HEK293 (cell line): ENCODE measurements at regions not wholly inside any gene's neighbourhood (a gene's known extent, or its start where the extent isn't known, plus 50 kb on each side); places are given as distances from the start of the nearest gene placed in this dataset.

ENCODE experiments used
- CTCF ChIA-PET: fragments of 350-600 bp; formaldehyde crosslinking; extraction: SDS; loops from one replicate; lab custom pipeline; 2021; ENCODE audit warnings: antibody characterized with exemption; lab: Yijun Ruan, JAX
- POLR2A ChIA-PET: fragments of 300-600 bp; formaldehyde crosslinking; extraction: SDS; loops from one replicate; lab custom pipeline; 2020; ENCODE audit warnings: antibody characterized with exemption, inconsistent platforms; lab: Yijun Ruan, JAX
- H3K27ac ChIP-seq: fragments of 200-500 bp; sonication (Bioruptor generic); 2 replicates; pipeline ENCODE4 v1.5.1; 2014; ENCODE audit warnings: low read depth, low read length, control low read depth, inconsistent platforms; ENCODE audit errors: extremely low read depth
- H3K36me3 ChIP-seq, 2 experiments: fragments of 200-500 bp in 1 of 2; sonication (Bioruptor generic) in 1 of 2; 1 replicate in 1 of 2; 2 replicates in 1 of 2; pipeline ENCODE4 v1.5.1; 2014 to 2017; ENCODE audit warnings: inconsistent platforms in 2 of 2, low read length in 2 of 2; ENCODE audit not compliant: control insufficient read depth in 2 of 2, insufficient read depth in 1 of 2
- H3K4me1 ChIP-seq: fragments of 200-500 bp; sonication (Bioruptor generic); 2 replicates; pipeline ENCODE4 v1.5.1; 2014; ENCODE audit warnings: mild to moderate bottlenecking, low read length, inconsistent platforms; ENCODE audit not compliant: control insufficient read depth, insufficient read depth
- H3K4me3 ChIP-seq: 2 replicates; pipeline ENCODE4 v1.5.1; 2011; ENCODE audit warnings: low read depth, mild to moderate bottlenecking, control low read depth, low read length, moderate library complexity
- H3K9me3 ChIP-seq: fragments of 200-500 bp; sonication (Bioruptor generic); 2 replicates; pipeline ENCODE4 v1.5.1; 2014; ENCODE audit warnings: low read depth, low read length, inconsistent platforms; ENCODE audit not compliant: control insufficient read depth, insufficient read depth
- IKZF3 ChIP-seq: fragments of 450-650 bp; IDR thresholded peaks from 2 replicates; pipeline ENCODE4 v1.5.0; 2018; ENCODE audit warnings: missing biosample characterization, mild to moderate bottlenecking, missing genetic modification characterization, moderate library complexity
- KLF1 ChIP-seq: fragments of 450-650 bp; formaldehyde crosslinking; IDR thresholded peaks from 2 replicates; pipeline ENCODE4 v1.5.1; 2016; ENCODE audit warnings: missing biosample characterization, missing genetic modification characterization
- ZBTB1 ChIP-seq: fragments of 450-650 bp; formaldehyde crosslinking; IDR thresholded peaks from 2 replicates; pipeline ENCODE4 v1.5.1; 2016; ENCODE audit warnings: missing biosample characterization, missing genetic modification characterization
- ZBTB17 ChIP-seq: fragments of 450-650 bp; formaldehyde crosslinking; IDR thresholded peaks from 2 replicates; pipeline ENCODE4 v1.5.1; 2016; ENCODE audit warnings: missing biosample characterization, missing genetic modification characterization
- ZNF24 ChIP-seq: fragments of 450-650 bp; formaldehyde crosslinking; IDR thresholded peaks from 2 replicates; pipeline ENCODE4 v1.5.1; 2016; ENCODE audit warnings: missing biosample characterization, missing genetic modification characterization
- ZNF335 ChIP-seq: fragments of 450-650 bp; formaldehyde crosslinking; conservative IDR thresholded peaks from 2 replicates; pipeline ENCODE4 v1.5.1; 2016; ENCODE audit warnings: missing biosample characterization, missing genetic modification characterization
- ZNF510 ChIP-seq: fragments of 450-650 bp; formaldehyde crosslinking; IDR thresholded peaks from 2 replicates; pipeline ENCODE4 v1.5.1; 2018; ENCODE audit warnings: mild to moderate bottlenecking, missing genetic modification characterization, missing biosample characterization; ENCODE audit not compliant: insufficient replicate concordance
- ZNF529 ChIP-seq: fragments of 450-650 bp; formaldehyde crosslinking; IDR thresholded peaks from 2 replicates; pipeline ENCODE4 v1.5.1; 2017; ENCODE audit warnings: missing genetic modification characterization, missing biosample characterization; ENCODE audit not compliant: insufficient replicate concordance
- ZNF610 ChIP-seq: fragments of 450-650 bp; formaldehyde crosslinking; IDR thresholded peaks from 2 replicates; pipeline ENCODE4 v1.5.1; 2016; ENCODE audit warnings: missing biosample characterization, missing genetic modification characterization, borderline replicate concordance
- ZNF670 ChIP-seq: fragments of 450-650 bp; formaldehyde crosslinking; IDR thresholded peaks from 2 replicates; pipeline ENCODE4 v1.5.1; 2016; ENCODE audit warnings: missing biosample characterization, missing genetic modification characterization, low read depth
- ZNF701 ChIP-seq: fragments of 450-650 bp; formaldehyde crosslinking; IDR thresholded peaks from 2 replicates; pipeline ENCODE4 v1.5.1; 2016; ENCODE audit warnings: missing biosample characterization, missing genetic modification characterization
- ZNF707 ChIP-seq: fragments of 450-650 bp; formaldehyde crosslinking; IDR thresholded peaks from 2 replicates; pipeline ENCODE4 v1.5.1; 2016; ENCODE audit warnings: missing biosample characterization, missing genetic modification characterization
- ZNF776 ChIP-seq: fragments of 450-650 bp; formaldehyde crosslinking; IDR thresholded peaks from 2 replicates; pipeline ENCODE4 v1.5.0; 2017; ENCODE audit warnings: missing biosample characterization, missing genetic modification characterization, borderline replicate concordance
- TF ChIP-seq, protein P1 (sequence below): fragments of 450-650 bp; formaldehyde crosslinking; IDR thresholded peaks from 2 replicates; pipeline ENCODE4 v1.5.1; 2016; ENCODE audit warnings: missing biosample characterization, missing genetic modification characterization
- TF ChIP-seq, protein P2 (sequence below): IDR thresholded peaks from 2 replicates; pipeline ENCODE4 v1.6.1; 2011; ENCODE audit warnings: mild to moderate bottlenecking, low read depth, low read length, borderline replicate concordance
- TF ChIP-seq, protein P3 (sequence below): fragments of 450-650 bp; formaldehyde crosslinking; IDR thresholded peaks from 2 replicates; pipeline ENCODE4 v1.5.1; 2016; ENCODE audit warnings: missing biosample characterization, missing genetic modification characterization
- TF ChIP-seq, protein P4 (sequence below): fragments of 450-650 bp; formaldehyde crosslinking; IDR thresholded peaks from 2 replicates; pipeline ENCODE4 v1.5.1; 2016; ENCODE audit warnings: missing biosample characterization, missing genetic modification characterization
- TF ChIP-seq, protein P5 (sequence below): fragments of 450-650 bp; formaldehyde crosslinking; IDR thresholded peaks from 2 replicates; pipeline ENCODE4 v1.5.1; 2016; ENCODE audit warnings: missing biosample characterization, missing genetic modification characterization
- TF ChIP-seq, protein P6 (sequence below): fragments of 450-650 bp; formaldehyde crosslinking; IDR thresholded peaks from 2 replicates; pipeline ENCODE4 v1.5.1; 2016; ENCODE audit warnings: missing biosample characterization, missing genetic modification characterization, low read depth

DNA sequence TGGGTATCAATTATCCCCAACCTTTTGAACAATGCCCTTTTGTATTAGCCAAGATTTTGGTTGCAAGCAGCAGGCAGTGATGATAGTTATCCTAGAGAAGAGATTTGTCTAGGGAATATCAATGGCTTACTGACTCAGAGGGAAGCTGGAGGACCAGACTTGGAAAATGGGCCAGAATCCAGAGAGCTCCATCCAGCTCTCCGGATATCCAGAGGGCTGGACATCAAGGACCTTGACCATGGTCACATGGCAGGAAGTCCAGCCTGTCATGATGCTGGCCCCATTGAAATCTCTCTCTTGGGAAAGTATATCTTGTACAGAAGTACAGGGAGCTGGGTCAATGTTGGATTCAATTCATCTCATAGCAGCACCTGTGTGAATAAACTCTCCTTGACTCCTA is 148.5 kb upstream of the PDZRN3 start:
- Histone ChIP-seq H3K9me3 (no peaks in the 10 kb centered on the region), H3K27ac (no peak overlapping the region), H3K36me3 (no peaks in the 10 kb centered on the region), H3K4me3 (no peak overlapping the region), H3K4me1 (no peaks in the 10 kb centered on the region)
- ChIA-PET CTCF (no interaction called here), POLR2A (no interaction called here)
- TF ChIP-seq IKZF3 (tag by site-specific recombination) = no peak
- TF ChIP-seq, protein P1, sequence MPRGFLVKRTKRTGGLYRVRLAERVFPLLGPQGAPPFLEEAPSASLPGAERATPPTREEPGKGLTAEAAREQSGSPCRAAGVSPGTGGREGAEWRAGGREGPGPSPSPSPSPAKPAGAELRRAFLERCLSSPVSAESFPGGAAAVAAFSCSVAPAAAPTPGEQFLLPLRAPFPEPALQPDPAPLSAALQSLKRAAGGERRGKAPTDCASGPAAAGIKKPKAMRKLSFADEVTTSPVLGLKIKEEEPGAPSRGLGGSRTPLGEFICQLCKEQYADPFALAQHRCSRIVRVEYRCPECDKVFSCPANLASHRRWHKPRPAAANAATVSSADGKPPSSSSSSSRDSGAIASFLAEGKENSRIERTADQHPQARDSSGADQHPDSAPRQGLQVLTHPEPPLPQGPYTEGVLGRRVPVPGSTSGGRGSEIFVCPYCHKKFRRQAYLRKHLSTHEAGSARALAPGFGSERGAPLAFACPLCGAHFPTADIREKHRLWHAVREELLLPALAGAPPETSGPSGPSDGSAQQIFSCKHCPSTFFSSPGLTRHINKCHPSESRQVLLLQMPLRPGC (tag by site-specific recombination) = no peak
- no peak for TF ChIP-seq ZNF529 (tag by site-specific recombination)
- TF ChIP-seq ZNF510 (tag by site-specific recombination) = no peak
- no peak for TF ChIP-seq ZNF610 (tag by site-specific recombination)
- no peak for TF ChIP-seq KLF1 (tag by site-specific recombination)
- no peak for TF ChIP-seq ZBTB17 (tag by site-specific recombination)
- no peak for TF ChIP-seq ZNF335
- no peak for TF ChIP-seq ZBTB1 (tag by site-specific recombination)
- no peak for TF ChIP-seq ZNF24
- no peak for TF ChIP-seq ZNF707 (tag by site-specific recombination)
- no peak for TF ChIP-seq ZNF670 (tag by site-specific recombination)
- TF ChIP-seq, protein P2, sequence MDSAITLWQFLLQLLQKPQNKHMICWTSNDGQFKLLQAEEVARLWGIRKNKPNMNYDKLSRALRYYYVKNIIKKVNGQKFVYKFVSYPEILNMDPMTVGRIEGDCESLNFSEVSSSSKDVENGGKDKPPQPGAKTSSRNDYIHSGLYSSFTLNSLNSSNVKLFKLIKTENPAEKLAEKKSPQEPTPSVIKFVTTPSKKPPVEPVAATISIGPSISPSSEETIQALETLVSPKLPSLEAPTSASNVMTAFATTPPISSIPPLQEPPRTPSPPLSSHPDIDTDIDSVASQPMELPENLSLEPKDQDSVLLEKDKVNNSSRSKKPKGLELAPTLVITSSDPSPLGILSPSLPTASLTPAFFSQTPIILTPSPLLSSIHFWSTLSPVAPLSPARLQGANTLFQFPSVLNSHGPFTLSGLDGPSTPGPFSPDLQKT = no peak
- TF ChIP-seq, protein P3, sequence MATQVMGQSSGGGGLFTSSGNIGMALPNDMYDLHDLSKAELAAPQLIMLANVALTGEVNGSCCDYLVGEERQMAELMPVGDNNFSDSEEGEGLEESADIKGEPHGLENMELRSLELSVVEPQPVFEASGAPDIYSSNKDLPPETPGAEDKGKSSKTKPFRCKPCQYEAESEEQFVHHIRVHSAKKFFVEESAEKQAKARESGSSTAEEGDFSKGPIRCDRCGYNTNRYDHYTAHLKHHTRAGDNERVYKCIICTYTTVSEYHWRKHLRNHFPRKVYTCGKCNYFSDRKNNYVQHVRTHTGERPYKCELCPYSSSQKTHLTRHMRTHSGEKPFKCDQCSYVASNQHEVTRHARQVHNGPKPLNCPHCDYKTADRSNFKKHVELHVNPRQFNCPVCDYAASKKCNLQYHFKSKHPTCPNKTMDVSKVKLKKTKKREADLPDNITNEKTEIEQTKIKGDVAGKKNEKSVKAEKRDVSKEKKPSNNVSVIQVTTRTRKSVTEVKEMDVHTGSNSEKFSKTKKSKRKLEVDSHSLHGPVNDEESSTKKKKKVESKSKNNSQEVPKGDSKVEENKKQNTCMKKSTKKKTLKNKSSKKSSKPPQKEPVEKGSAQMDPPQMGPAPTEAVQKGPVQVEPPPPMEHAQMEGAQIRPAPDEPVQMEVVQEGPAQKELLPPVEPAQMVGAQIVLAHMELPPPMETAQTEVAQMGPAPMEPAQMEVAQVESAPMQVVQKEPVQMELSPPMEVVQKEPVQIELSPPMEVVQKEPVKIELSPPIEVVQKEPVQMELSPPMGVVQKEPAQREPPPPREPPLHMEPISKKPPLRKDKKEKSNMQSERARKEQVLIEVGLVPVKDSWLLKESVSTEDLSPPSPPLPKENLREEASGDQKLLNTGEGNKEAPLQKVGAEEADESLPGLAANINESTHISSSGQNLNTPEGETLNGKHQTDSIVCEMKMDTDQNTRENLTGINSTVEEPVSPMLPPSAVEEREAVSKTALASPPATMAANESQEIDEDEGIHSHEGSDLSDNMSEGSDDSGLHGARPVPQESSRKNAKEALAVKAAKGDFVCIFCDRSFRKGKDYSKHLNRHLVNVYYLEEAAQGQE (tag by site-specific recombination) = no peak
- TF ChIP-seq ZNF701 (tag by site-specific recombination) = no peak
- TF ChIP-seq, protein P4, sequence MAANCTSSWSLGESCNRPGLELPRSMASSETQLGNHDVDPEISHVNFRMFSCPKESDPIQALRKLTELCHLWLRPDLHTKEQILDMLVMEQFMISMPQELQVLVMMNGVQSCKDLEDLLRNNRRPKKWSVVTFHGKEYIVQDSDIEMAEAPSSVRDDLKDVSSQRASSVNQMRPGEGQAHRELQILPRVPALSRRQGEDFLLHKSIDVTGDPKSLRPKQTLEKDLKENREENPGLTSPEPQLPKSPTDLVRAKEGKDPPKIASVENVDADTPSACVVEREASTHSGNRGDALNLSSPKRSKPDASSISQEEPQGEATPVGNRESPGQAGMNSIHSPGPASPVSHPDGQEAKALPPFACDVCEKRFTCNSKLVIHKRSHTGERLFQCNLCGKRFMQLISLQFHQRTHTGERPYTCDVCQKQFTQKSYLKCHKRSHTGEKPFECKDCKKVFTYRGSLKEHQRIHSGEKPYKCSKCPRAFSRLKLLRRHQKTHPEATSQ = no peak
- TF ChIP-seq ZNF776 (tag by site-specific recombination) = no peak
- TF ChIP-seq, protein P5, sequence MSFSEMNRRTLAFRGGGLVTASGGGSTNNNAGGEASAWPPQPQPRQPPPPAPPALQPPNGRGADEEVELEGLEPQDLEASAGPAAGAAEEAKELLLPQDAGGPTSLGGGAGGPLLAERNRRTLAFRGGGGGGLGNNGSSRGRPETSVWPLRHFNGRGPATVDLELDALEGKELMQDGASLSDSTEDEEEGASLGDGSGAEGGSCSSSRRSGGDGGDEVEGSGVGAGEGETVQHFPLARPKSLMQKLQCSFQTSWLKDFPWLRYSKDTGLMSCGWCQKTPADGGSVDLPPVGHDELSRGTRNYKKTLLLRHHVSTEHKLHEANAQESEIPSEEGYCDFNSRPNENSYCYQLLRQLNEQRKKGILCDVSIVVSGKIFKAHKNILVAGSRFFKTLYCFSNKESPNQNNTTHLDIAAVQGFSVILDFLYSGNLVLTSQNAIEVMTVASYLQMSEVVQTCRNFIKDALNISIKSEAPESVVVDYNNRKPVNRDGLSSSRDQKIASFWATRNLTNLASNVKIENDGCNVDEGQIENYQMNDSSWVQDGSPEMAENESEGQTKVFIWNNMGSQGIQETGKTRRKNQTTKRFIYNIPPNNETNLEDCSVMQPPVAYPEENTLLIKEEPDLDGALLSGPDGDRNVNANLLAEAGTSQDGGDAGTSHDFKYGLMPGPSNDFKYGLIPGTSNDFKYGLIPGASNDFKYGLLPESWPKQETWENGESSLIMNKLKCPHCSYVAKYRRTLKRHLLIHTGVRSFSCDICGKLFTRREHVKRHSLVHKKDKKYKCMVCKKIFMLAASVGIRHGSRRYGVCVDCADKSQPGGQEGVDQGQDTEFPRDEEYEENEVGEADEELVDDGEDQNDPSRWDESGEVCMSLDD = no peak
- TF ChIP-seq, protein P6, sequence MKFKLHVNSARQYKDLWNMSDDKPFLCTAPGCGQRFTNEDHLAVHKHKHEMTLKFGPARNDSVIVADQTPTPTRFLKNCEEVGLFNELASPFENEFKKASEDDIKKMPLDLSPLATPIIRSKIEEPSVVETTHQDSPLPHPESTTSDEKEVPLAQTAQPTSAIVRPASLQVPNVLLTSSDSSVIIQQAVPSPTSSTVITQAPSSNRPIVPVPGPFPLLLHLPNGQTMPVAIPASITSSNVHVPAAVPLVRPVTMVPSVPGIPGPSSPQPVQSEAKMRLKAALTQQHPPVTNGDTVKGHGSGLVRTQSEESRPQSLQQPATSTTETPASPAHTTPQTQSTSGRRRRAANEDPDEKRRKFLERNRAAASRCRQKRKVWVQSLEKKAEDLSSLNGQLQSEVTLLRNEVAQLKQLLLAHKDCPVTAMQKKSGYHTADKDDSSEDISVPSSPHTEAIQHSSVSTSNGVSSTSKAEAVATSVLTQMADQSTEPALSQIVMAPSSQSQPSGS (tag by site-specific recombination) = no peak
